ENCODE measurements at regions not wholly inside any gene's neighbourhood (a gene's known extent, or its start where the extent isn't known, plus 50 kb on each side); places are given as distances from the start of the nearest gene placed in this dataset.

DNA sequence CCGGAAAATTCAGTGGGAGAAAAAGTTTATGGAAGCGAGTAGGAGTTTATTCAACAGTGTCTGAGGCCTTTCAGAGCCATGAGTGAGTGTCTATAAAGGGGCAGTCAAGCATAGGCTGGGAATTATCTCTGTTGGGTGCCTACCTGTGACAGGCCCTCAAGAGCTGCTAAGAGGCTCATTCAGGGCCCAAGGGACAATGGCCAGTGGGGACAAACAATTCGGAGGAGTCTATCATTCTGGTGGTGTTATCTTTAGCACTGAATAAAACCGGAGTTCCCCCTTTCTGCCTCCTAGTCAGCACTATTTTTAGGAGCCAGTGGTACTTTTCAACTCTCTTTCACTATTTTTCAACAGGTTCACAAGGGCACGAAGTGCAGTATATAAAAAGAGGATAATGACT lies 89.5 kb upstream of the HTATIP2 start:
- Histone ChIP-seq H3K4me1 (ENCODE audit: control insufficient read depth, insufficient read depth, low read length) (no peaks in the 10 kb centered on the region), H3K27me3 (ENCODE audit: control insufficient read depth, insufficient read depth, low read length) (no peaks in the 10 kb centered on the region), H3K9me3 (ENCODE audit: control insufficient read depth, insufficient read depth, low read length) (no peaks in the 10 kb centered on the region), H3K36me3 (ENCODE audit: control insufficient read depth, insufficient read depth, low read length) (no peaks in the 10 kb centered on the region), H3K4me3 (ENCODE audit: low read length) (no peak overlapping the region), H3K27ac (ENCODE audit: low read length) (no peak overlapping the region)
- intact Hi-C loops (cut with micrococcal nuclease), result no loop called here
- no peak for ATAC-seq
- Mint-ChIP-seq H3K36me3 (no peaks in the 10 kb centered on the region), H3K27me3 (ENCODE audit: low read depth in 2 of 2) (peaks cover 4 to 28% of the 10 kb centered on the region in 2 donors), H3K9me3 (no peaks in the 10 kb centered on the region), H3K27ac (no peak overlapping the region), H3K4me3 (no peak overlapping the region), H3K4me1 (no peaks in the 10 kb centered on the region)
- DNase-seq, result no peak
- 56% methylated on average over 5 of the region's 5 CpGs for WGBS (ENCODE audit: insufficient coverage)
- TF ChIP-seq CTCF (IDR thresholded peaks at IDR 0.05), result no peak

GRCh38 chr11:20261526-20261925 lies 101.3 kb upstream of the DBX1 start:
- no peak for ATAC-seq
- intact Hi-C loops (cut with micrococcal nuclease), result no loop called here
- H3K27ac Mint-ChIP-seq, result no peak overlapping the region
- Histone ChIP-seq H3K9me3 (ENCODE audit: control insufficient read depth, insufficient read depth, low read length) (no peaks in the 10 kb centered on the region), H3K4me3 (ENCODE audit: low read length) (no peak overlapping the region), H3K27me3 (ENCODE audit: control insufficient read depth, insufficient read depth, low read length) (peaks cover 4% of the 10 kb centered on the region), H3K27ac (ENCODE audit: low read length) (no peak overlapping the region), H3K36me3 (ENCODE audit: control insufficient read depth, insufficient read depth, low read length) (no peaks in the 10 kb centered on the region), H3K4me1 (ENCODE audit: control insufficient read depth, insufficient read depth, low read length) (no peaks in the 10 kb centered on the region)
- 56% methylated on average over 3 of the region's 3 CpGs for WGBS (ENCODE audit: insufficient coverage)
- no peaks in the 10 kb centered on the region for H3K9me3 Mint-ChIP-seq
- DNase-seq, result no peak
- peaks cover 3 to 22% of the 10 kb centered on the region in 2 donors for H3K27me3 Mint-ChIP-seq (ENCODE audit: low read depth in 2 of 2)
- no peaks in the 10 kb centered on the region for H3K4me1 Mint-ChIP-seq
- no peak overlapping the region for H3K4me3 Mint-ChIP-seq
- H3K36me3 Mint-ChIP-seq, result no peaks in the 10 kb centered on the region
- no peak for TF ChIP-seq CTCF (IDR thresholded peaks at IDR 0.05)

- H3K27ac ChIP-seq (ENCODE audit: low read length), result no peak overlapping the region
- DNase-seq (no peak), ATAC-seq (no peak)
- TF ChIP-seq CTCF (IDR thresholded peaks at IDR 0.05), result no peak
- no peaks in the 10 kb centered on the region for H3K9me3 ChIP-seq (ENCODE audit: control insufficient read depth, insufficient read depth, low read length)
- Mint-ChIP-seq H3K4me1 (no peaks in the 10 kb centered on the region), H3K27ac (no peak overlapping the region), H3K9me3 (no peaks in the 10 kb centered on the region), H3K4me3 (no peak overlapping the region), H3K36me3 (no peaks in the 10 kb centered on the region), H3K27me3 (ENCODE audit: low read depth in 2 of 2) (peaks cover 3 to 22% of the 10 kb centered on the region in 2 donors)
- H3K4me1 ChIP-seq (ENCODE audit: control insufficient read depth, insufficient read depth, low read length), result no peaks in the 10 kb centered on the region
- no peak overlapping the region for H3K4me3 ChIP-seq (ENCODE audit: low read length)
- intact Hi-C loops (cut with micrococcal nuclease), result no loop called here
- peaks cover 4% of the 10 kb centered on the region for H3K27me3 ChIP-seq (ENCODE audit: control insufficient read depth, insufficient read depth, low read length)
- WGBS (ENCODE audit: insufficient coverage), result 71% methylated on average over 2 of the region's 2 CpGs
- H3K36me3 ChIP-seq (ENCODE audit: control insufficient read depth, insufficient read depth, low read length), result no peaks in the 10 kb centered on the region
These were observed 100.0 kb upstream of the DBX1 start for GRCh38 chr11:20260307-20260706.

- ATAC-seq, result no peak
- Mint-ChIP-seq H3K27me3 (ENCODE audit: low read depth in 2 of 2) (peaks cover 3 to 22% of the 10 kb centered on the region in 2 donors), H3K27ac (no peak overlapping the region), H3K4me3 (no peak overlapping the region), H3K9me3 (no peaks in the 10 kb centered on the region), H3K4me1 (no peaks in the 10 kb centered on the region), H3K36me3 (no peaks in the 10 kb centered on the region)
- no peak overlapping the region for H3K4me3 ChIP-seq (ENCODE audit: low read length)
- H3K9me3 ChIP-seq (ENCODE audit: control insufficient read depth, insufficient read depth, low read length), result no peaks in the 10 kb centered on the region
- no peak for DNase-seq
- no peak for TF ChIP-seq CTCF (IDR thresholded peaks at IDR 0.05)
- H3K4me1 ChIP-seq (ENCODE audit: control insufficient read depth, insufficient read depth, low read length), result no peaks in the 10 kb centered on the region
- H3K27ac ChIP-seq (ENCODE audit: low read length), result no peak overlapping the region
- peaks cover 4% of the 10 kb centered on the region for H3K27me3 ChIP-seq (ENCODE audit: control insufficient read depth, insufficient read depth, low read length)
- H3K36me3 ChIP-seq (ENCODE audit: control insufficient read depth, insufficient read depth, low read length), result no peaks in the 10 kb centered on the region
- WGBS (ENCODE audit: insufficient coverage), result 80% methylated on average over 2 of the region's 2 CpGs
- intact Hi-C loops (cut with micrococcal nuclease), result no loop called here
These were observed 99.2 kb upstream of the DBX1 start for GRCh38 chr11:20259506-20259905.
